GM18505 (cell line): ENCODE measurements at regions not wholly inside any gene's neighbourhood (a gene's known extent, or its start where the extent isn't known, plus 50 kb on each side); places are given as distances from the start of the nearest gene placed in this dataset.

ENCODE experiments used
- ATAC-seq: cut with Tn5 transposase; IDR thresholded peaks from one replicate; pipeline ENCODE4 v1.9.1; 2021; ENCODE audit not compliant: unreplicated experiment
- POLR2A ChIP-seq: IDR thresholded peaks from 4 replicates; pipeline ENCODE4 v1.6.1; 2011; ENCODE audit warnings: borderline replicate concordance; ENCODE audit not compliant: insufficient read depth, insufficient read length; ENCODE audit errors: extremely low read depth

- no peak for ATAC-seq
- no peak for TF ChIP-seq POLR2A
Observed at GRCh38 chr18:61093965-61094364, 239.3 kb upstream of the CDH20 start.

GRCh38 chr18:61096226-61096625, 237.0 kb upstream of the CDH20 start:
- ATAC-seq = no peak
- no peak for TF ChIP-seq POLR2A

DNA sequence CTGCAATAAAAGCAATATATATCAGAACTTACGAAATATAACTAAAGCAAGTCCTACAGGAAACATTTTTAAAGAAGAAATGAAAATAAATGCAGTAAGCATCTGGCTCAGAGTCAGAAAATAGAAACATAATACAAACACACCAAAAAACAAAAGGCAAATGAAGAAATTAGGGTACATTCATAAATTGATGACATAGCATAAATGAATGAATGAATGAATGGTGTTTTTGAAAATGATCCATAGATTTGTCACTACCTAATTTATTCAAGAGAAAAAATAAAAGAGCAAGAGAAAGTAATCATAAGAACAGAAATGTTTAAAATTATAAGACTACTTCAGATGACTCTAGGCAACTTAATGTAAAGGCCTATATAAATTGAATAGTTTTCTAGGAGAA, 226.1 kb upstream of the CDH20 start:
- no peak for TF ChIP-seq POLR2A

DNA sequence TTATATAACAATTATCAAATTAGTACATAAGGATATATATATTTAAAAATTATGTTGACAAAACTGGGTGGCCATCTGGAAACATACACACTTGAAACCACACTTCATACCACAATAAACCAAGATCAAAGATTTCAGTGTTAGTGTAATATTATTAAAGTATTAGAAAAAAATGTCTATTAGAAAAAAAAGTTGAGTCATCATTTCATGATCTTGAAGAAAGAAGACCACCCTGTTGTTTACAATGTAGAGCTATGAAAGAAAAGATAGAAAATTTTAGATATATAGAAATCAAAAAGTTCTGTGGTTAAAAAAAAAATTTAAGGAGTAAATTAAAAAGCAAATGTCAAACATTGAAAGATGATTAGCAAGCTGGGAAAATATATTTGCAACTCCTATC, 224.5 kb upstream of the CDH20 start:
- no peak for ATAC-seq
- no peak for TF ChIP-seq POLR2A

More for the DNA sequence above, 226.1 kb upstream of the CDH20 start:
- ATAC-seq = no peak

GRCh38 chr18:61123309-61123708, 209.9 kb upstream of the CDH20 start:
- TF ChIP-seq POLR2A = no peak
- no peak for ATAC-seq

GRCh38 chr18:61127714-61128467, 205.3 kb upstream of the CDH20 start:
- no peak for ATAC-seq
- TF ChIP-seq POLR2A = no peak

GRCh38 chr18:61129001-61129400, 204.2 kb upstream of the CDH20 start:
- TF ChIP-seq POLR2A = no peak
- ATAC-seq = no peak

DNA sequence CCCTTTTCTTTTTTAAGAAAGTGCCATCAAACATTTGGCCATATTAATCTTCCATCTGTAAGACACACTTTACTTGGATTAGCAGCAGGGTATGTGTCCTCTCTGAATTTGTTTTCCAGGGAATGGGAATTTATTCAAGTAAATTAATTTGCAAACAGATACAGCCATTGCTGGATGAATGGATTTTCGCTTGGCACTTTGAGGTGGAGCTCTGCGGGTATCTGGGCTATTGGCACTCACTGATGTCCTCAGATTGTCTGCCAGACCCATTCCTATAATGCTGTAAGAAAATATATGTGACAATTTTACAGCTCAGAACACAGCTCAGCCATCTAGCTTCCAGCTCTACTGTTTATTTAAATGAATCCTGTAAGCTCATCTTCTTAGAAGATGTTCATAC, 201.2 kb upstream of the CDH20 start:
- no peak for ATAC-seq
- no peak for TF ChIP-seq POLR2A

GRCh38 chr18:61133783-61134182, 199.4 kb upstream of the CDH20 start:
- no peak for ATAC-seq

GRCh38 chr18:61136711-61137251, 196.4 kb upstream of the CDH20 start:
- no peak for TF ChIP-seq POLR2A
- ATAC-seq = no peak

More at GRCh38 chr18:61133783-61134182, 199.4 kb upstream of the CDH20 start:
- TF ChIP-seq POLR2A = no peak

DNA sequence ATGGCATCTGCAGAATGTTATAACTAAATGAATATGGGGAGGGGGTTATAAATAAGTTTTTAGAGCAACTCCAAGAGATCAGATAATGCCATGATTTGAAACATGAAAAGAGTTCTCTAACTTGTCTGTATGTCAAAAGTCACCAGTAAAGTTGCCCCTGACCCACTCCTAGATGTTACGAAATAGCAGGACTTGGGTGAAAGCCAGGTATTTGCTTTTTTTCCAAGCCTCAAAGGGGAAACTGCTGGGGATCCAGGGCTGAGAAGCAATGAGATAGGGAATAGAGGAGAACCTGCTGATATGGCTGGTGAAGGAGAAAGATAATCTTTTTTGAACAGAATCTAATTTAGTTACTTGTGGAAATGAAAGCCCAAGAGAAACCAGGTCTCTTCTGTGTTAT, 191.5 kb upstream of the CDH20 start:
- no peak for TF ChIP-seq POLR2A

GRCh38 chr18:61148322-61148721, 184.9 kb upstream of the CDH20 start:
- no peak for ATAC-seq
- TF ChIP-seq POLR2A = no peak

More for the DNA sequence above, 191.5 kb upstream of the CDH20 start:
- no peak for ATAC-seq

GRCh38 chr18:61149786-61150185, 183.4 kb upstream of the CDH20 start:
- no peak for TF ChIP-seq POLR2A
- ATAC-seq = no peak

DNA sequence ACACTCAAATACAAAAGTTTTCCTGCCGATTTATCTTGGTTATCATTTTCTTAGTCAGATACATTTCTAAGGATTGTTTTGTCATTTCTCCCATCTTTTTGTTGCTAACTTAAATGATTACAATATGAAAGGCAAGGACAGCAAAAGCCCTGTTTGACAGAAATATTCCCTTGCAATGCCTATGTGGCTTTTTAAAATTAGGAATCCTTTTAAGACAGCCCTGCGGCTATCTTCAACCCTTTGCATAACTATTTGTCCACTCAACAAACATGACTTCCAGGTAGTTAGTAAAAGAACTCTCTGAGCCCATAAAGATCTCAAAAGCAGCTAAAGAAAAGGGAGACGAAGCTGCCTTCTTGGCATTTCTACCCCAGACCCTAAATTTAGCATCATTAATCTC, 179.7 kb upstream of the CDH20 start:
- no peak for ATAC-seq
- no peak for TF ChIP-seq POLR2A

DNA sequence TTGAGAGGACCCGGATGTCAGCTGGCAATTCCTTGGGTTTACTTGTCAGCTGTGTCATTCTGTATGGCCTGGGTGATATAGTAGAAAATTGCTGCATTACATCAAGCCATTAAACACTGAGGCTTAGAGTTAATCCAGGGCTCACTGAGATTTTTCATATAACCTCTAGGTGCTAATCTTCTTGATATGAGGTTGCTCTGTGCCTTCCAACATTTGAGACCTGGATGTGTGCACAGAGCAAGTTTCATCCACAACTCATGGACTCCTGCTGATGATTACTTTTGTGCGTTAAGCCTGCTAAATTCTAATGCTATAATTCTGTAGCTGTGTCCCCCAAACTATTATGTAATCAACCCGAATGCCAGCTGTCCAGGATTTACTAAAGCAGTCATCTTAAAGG, 178.4 kb upstream of the CDH20 start:
- no peak for ATAC-seq
- no peak for TF ChIP-seq POLR2A

DNA sequence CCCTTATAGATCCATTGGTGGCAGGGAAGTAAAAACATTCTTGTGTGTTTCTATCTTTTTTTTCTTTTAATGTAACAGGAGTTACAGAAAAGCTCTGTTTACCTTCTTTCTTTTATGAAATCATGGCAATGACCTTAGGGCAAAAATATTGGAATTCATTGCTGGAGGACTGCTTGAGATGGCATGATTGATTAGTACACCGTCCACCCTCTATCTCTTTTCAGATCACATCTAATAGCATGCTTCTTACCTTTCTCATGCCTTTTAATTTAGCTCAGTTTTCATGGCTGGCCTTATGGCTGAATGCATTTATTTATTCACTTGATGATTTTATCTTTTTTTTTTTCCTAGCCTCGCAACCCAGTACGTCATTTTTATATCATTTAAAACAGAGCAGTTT, 177.6 kb upstream of the CDH20 start:
- TF ChIP-seq POLR2A = no peak
- ATAC-seq = no peak

GRCh38 chr18:61157451-61157850, 175.8 kb upstream of the CDH20 start:
- ATAC-seq = no peak
- TF ChIP-seq POLR2A = no peak
